Astrocyte (in vitro differentiated cells and primary cell): ENCODE measurements at regions not wholly inside any gene's neighbourhood (a gene's known extent, or its start where the extent isn't known, plus 50 kb on each side); places are given as distances from the start of the nearest gene placed in this dataset.
"Not testable (repeated sequence)": the region's sequence is repeated elsewhere in the genome, so short reads cannot be mapped to it uniquely, and the experiment has no call there.

ENCODE experiments used
- DNase-seq: peaks from one replicate; pipeline ENCODE4 v3.0.0-alpha.2; 2010; ENCODE audit warnings: low read depth
- FAIRE-seq: peaks from 2 replicates; lab custom pipeline; 2011; peaks lifted over from hg19 to GRCh38; lab: Jason Lieb, UNC
- H2AFZ ChIP-seq: 2 replicates; pipeline ENCODE4 v1.6.0; 2012; ENCODE audit warnings: low read depth, low read length, inconsistent platforms
- H3K27ac ChIP-seq: 2 replicates; pipeline ENCODE4 v1.5.1; 2011; ENCODE audit warnings: low read depth, low read length, inconsistent platforms
- H3K27me3 ChIP-seq: 2 replicates; pipeline ENCODE4 v1.6.0; 2011; ENCODE audit warnings: low read length, inconsistent platforms; ENCODE audit not compliant: insufficient read depth
- H3K36me3 ChIP-seq: 2 replicates; pipeline ENCODE4 v1.5.1; 2011; ENCODE audit warnings: low read length, inconsistent platforms; ENCODE audit not compliant: insufficient read depth
- H3K4me1 ChIP-seq: 2 replicates; pipeline ENCODE4 v1.5.1; 2011; ENCODE audit warnings: low read length, inconsistent platforms; ENCODE audit not compliant: insufficient read depth
- H3K4me2 ChIP-seq: 2 replicates; pipeline ENCODE4 v1.6.0; 2012; ENCODE audit warnings: low read length, inconsistent platforms
- H3K4me3 ChIP-seq: 2 replicates; pipeline ENCODE4 v1.5.1; 2011; ENCODE audit warnings: low read depth, mild to moderate bottlenecking, low read length, inconsistent platforms; ENCODE audit not compliant: insufficient read depth
- H3K79me2 ChIP-seq: 2 replicates; pipeline ENCODE4 v1.6.0; 2012; ENCODE audit warnings: mild to moderate bottlenecking, low read length, inconsistent platforms; ENCODE audit not compliant: insufficient read depth
- H3K9ac ChIP-seq: 2 replicates; pipeline ENCODE4 v1.6.0; 2012; ENCODE audit warnings: mild to moderate bottlenecking, low read length, inconsistent platforms
- H3K9me3 ChIP-seq: 2 replicates; pipeline ENCODE4 v1.5.1; 2012; ENCODE audit warnings: low read depth, mild to moderate bottlenecking, low read length, inconsistent platforms; ENCODE audit not compliant: insufficient read depth
- H4K20me1 ChIP-seq: 2 replicates; pipeline ENCODE4 v1.6.0; 2012; ENCODE audit warnings: low read length, inconsistent platforms; ENCODE audit not compliant: insufficient read depth
- H3K27ac Mint-ChIP-seq: one replicate; pipeline ENCODE4 v1.8.0; 2021; ENCODE audit warnings: mild to moderate bottlenecking, mixed read lengths; ENCODE audit not compliant: unreplicated experiment
- H3K27me3 Mint-ChIP-seq: one replicate; pipeline ENCODE4 v1.8.0; 2021; ENCODE audit warnings: low read depth, mixed read lengths; ENCODE audit not compliant: unreplicated experiment
- H3K36me3 Mint-ChIP-seq: one replicate; pipeline ENCODE4 v1.8.0; 2021; ENCODE audit warnings: low read depth, mixed read lengths; ENCODE audit not compliant: unreplicated experiment
- H3K4me1 Mint-ChIP-seq: one replicate; pipeline ENCODE4 v1.8.0; 2021; ENCODE audit warnings: low read depth, mixed read lengths; ENCODE audit not compliant: unreplicated experiment
- H3K4me3 Mint-ChIP-seq: one replicate; pipeline ENCODE4 v1.8.0; 2021; ENCODE audit warnings: mild to moderate bottlenecking, moderate library complexity, mixed read lengths; ENCODE audit not compliant: unreplicated experiment
- H3K9me3 Mint-ChIP-seq: one replicate; pipeline ENCODE4 v1.8.0; 2021; ENCODE audit warnings: mild to moderate bottlenecking, mixed read lengths; ENCODE audit not compliant: unreplicated experiment
- EZH2 ChIP-seq: IDR thresholded peaks from 2 replicates; pipeline ENCODE4 v1.6.1; 2012; ENCODE audit warnings: mild to moderate bottlenecking, low read length, inconsistent platforms; ENCODE audit not compliant: insufficient read depth
- TF ChIP-seq, protein P1 (sequence below): IDR thresholded peaks from 2 replicates; pipeline ENCODE4 v1.5.1; 2011; ENCODE audit warnings: low read depth, mild to moderate bottlenecking, inconsistent platforms, low read length, moderate library complexity; ENCODE audit not compliant: insufficient read depth

DNA sequence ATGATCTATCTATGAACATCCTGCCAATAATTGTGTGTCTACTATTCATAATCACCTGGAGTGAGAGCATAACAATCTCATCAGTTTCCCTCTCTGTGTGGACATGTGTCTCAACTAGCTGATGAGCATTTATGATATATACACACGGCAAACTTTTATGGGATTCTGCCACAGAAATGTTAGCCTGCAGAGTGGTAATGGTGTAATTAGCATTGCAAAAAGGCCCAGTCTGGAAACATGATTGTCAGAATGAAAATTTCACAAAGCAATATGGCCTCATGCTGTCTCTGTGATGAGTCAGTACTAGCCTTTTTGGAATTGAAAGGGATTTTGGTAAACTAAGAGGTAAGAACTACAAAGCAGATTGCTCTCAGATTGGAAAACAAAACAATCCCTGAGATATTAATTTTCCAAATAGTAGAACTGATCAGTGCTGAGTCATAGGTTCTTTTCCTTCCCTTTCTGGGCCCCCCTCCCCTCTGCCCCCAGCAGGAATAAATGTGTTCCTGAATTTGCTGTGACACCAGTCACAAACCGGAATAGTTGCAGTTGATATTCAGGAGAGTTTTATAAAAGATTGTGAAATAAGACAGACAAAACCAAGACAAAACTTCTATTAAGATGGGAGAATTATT, 189.2 kb downstream of the OSR1 start:
- no peaks in the 10 kb centered on the region for H3K9me3 ChIP-seq
- H3K27me3 Mint-ChIP-seq, result no peaks in the 10 kb centered on the region
- H3K4me1 Mint-ChIP-seq, result no peaks in the 10 kb centered on the region
- DNase-seq, result no peak
- no peak overlapping the region for H3K27ac Mint-ChIP-seq
- no peaks in the 10 kb centered on the region for H4K20me1 ChIP-seq
- peaks cover 4% of the 10 kb centered on the region for H3K9me3 Mint-ChIP-seq
- H3K4me3 Mint-ChIP-seq, result no peak overlapping the region
- H3K9ac ChIP-seq, result no peak overlapping the region
- no peaks in the 10 kb centered on the region for H3K36me3 Mint-ChIP-seq
- no peaks in the 10 kb centered on the region for H3K4me1 ChIP-seq
- H2AFZ ChIP-seq, result no peak overlapping the region
- no peak for FAIRE-seq
- no peaks in the 10 kb centered on the region for H3K79me2 ChIP-seq
- H3K27me3 ChIP-seq, result no peaks in the 10 kb centered on the region
- H3K4me3 ChIP-seq, result no peak overlapping the region
- no peak for TF ChIP-seq EZH2
- TF ChIP-seq, protein P1, sequence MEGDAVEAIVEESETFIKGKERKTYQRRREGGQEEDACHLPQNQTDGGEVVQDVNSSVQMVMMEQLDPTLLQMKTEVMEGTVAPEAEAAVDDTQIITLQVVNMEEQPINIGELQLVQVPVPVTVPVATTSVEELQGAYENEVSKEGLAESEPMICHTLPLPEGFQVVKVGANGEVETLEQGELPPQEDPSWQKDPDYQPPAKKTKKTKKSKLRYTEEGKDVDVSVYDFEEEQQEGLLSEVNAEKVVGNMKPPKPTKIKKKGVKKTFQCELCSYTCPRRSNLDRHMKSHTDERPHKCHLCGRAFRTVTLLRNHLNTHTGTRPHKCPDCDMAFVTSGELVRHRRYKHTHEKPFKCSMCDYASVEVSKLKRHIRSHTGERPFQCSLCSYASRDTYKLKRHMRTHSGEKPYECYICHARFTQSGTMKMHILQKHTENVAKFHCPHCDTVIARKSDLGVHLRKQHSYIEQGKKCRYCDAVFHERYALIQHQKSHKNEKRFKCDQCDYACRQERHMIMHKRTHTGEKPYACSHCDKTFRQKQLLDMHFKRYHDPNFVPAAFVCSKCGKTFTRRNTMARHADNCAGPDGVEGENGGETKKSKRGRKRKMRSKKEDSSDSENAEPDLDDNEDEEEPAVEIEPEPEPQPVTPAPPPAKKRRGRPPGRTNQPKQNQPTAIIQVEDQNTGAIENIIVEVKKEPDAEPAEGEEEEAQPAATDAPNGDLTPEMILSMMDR, result no peak
- no peak overlapping the region for H3K4me2 ChIP-seq
- no peak overlapping the region for H3K27ac ChIP-seq
- H3K36me3 ChIP-seq, result no peaks in the 10 kb centered on the region

DNA sequence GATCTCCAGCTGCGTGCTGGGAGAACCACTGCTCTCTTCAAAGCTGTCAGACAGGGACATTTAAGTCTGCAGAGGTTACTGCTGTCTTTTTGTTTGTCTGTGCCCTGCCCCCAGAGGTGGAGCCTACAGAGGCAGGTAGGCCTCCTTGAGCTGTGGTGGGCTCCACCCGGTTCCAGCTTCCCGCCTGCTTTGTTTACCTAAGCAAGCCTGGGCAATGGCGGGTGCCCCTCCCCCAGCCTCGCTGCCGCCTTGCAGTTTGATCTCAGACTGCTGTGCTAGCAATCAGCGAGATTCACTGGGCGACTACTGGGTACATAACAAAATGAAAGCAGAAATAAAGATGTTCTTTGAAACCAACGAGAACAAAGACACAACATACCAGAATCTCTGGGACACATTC, 194.3 kb downstream of the OSR1 start:
- not testable (repeated sequence) for H3K27ac Mint-ChIP-seq, DNase-seq, H3K9me3 Mint-ChIP-seq, H3K4me2 ChIP-seq, H3K79me2 ChIP-seq, H3K4me3 ChIP-seq, H3K36me3 Mint-ChIP-seq, H3K27ac ChIP-seq, FAIRE-seq, H4K20me1 ChIP-seq, H3K4me1 Mint-ChIP-seq, H3K27me3 ChIP-seq, H2AFZ ChIP-seq, H3K36me3 ChIP-seq, H3K27me3 Mint-ChIP-seq, H3K9me3 ChIP-seq, H3K4me1 ChIP-seq, H3K9ac ChIP-seq, H3K4me3 Mint-ChIP-seq

DNA sequence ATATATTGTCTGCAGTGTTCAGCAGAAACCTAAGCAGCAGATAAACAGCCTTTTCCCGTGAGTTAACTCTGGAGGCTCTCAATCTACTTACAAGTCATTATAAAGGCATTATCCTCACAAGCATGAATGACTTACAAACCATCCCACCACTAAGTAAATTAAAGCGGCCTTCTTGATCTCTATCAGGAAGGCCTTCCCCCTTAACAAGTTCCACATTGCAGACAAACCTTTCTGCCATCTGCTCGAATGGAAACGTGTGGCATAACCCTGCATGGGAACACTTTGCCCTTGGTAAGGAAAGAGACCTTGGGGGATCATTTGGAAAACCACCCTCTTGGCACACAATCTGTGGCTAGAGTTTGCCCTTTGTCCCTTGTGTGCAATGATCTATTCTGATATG, 199.5 kb downstream of the OSR1 start:
- Histone ChIP-seq H3K79me2 (no peaks in the 10 kb centered on the region), H3K9me3 (no peaks in the 10 kb centered on the region), H4K20me1 (no peaks in the 10 kb centered on the region), H3K27ac (no peak overlapping the region), H3K36me3 (no peaks in the 10 kb centered on the region), H2AFZ (no peak overlapping the region), H3K4me1 (no peaks in the 10 kb centered on the region), H3K4me3 (no peak overlapping the region), H3K4me2 (no peak overlapping the region), H3K27me3 (no peaks in the 10 kb centered on the region), H3K9ac (no peak overlapping the region)
- Mint-ChIP-seq H3K27ac (no peak overlapping the region), H3K4me3 (no peak overlapping the region), H3K36me3 (no peaks in the 10 kb centered on the region), H3K9me3 (peaks cover 9% of the 10 kb centered on the region), H3K4me1 (no peaks in the 10 kb centered on the region), H3K27me3 (no peaks in the 10 kb centered on the region)
- DNase-seq (no peak), FAIRE-seq (no peak)
- TF ChIP-seq, protein P1, result no peak
- TF ChIP-seq EZH2, result no peak
